Pancreas (tissue), 10 donors: ENCODE measurements at regions not wholly inside any gene's neighbourhood (a gene's known extent, or its start where the extent isn't known, plus 50 kb on each side); places are given as distances from the start of the nearest gene placed in this dataset.

Source experiments
- ATAC-seq, 4 donors: fragments of 200-7000 bp; cut with Tn5 transposase; one replicate each; pipeline versions ENCODE4 v1.8.0 to v1.9.1; 2020; ENCODE audit warnings: mild to moderate bottlenecking in 4 of 4, moderate library complexity in 4 of 4
- DNase-seq, 6 donors: peaks; one replicate each; pipeline ENCODE4 v3.0.0-alpha.2; 2020
- FAIRE-seq: peaks from 2 replicates; lab custom pipeline; 2012; peaks lifted over from hg19 to GRCh38; lab: Jason Lieb, UNC
- H3K27ac ChIP-seq, 4 donors: fragments of 200-600 bp; sonication (generic); 1 replicate in 3 of 4; 2 replicates in 1 of 4; pipeline versions ENCODE4 v1.5.0 to v1.8.0; 2020
- H3K27me3 ChIP-seq, 4 donors: fragments of 200-600 bp; one replicate each; pipeline ENCODE4 v1.8.0; 2021
- H3K36me3 ChIP-seq, 3 donors: fragments of 200-600 bp; sonication (generic) in 1 of 3; one replicate each; pipeline versions ENCODE4 v1.5.0 to v1.8.0; 2020 to 2021
- H3K4me1 ChIP-seq, 3 donors: fragments of 200-600 bp; one replicate each; pipeline ENCODE4 v1.8.0; 2021
- H3K4me3 ChIP-seq, 4 donors: fragments of 200-600 bp; sonication (generic) in 2 of 4; one replicate each; pipeline versions ENCODE4 v1.5.0 to v1.8.0; 2020 to 2021
- H3K9me3 ChIP-seq, 4 donors: fragments of 200-600 bp; one replicate each; pipeline ENCODE4 v1.8.0; 2021
- CTCF ChIP-seq, 4 donors: fragments of 200-600 bp; sonication (generic) in 3 of 4; IDR thresholded peaks; one replicate each; pipeline versions ENCODE4 v1.5.0 to v1.8.0; 2021; ENCODE audit warnings: antibody characterized with exemption in 4 of 4
- WGBS, 2 donors: extraction: QIAGEN DNeasy Blood & Tissue Kit; methylation state at CpG; one replicate each; pipeline ENCODE4 v1.1.7; 2013; 5-methylcytosine and 5-hydroxymethylcytosine counted together
- intact Hi-C, 3 donors: fragments of 100-400 bp; cut with DNase I; formaldehyde crosslinking; loops; one replicate each; pipeline versions ENCODE4 v1.11.1 to v1.14.2; 2022
- donor health status: healthy with polysubstance abuse.
- donor health status: DM: no; HTN: no; CAD: no; lungs with moderate emphysema.
- donor health status: DM: no; HTN: no; CAD: no.
- donor health status: control.
- donor health status: control.
- donor health status: Bipolar disorder and iron deficiency.
- donor health status: DM: yes; HTN: yes; CAD: no.
- donor health status: DM: no; HTN: no; CAD: no.
- donor health status: DM: no; HTN: no; CAD: no.
- donor health status: DM: yes; HTN: yes; CAD: no.

- H3K4me3 ChIP-seq = no peak overlapping the region
- no peak overlapping the region for H3K27ac ChIP-seq
- no peaks in the 10 kb centered on the region for H3K4me1 ChIP-seq
- WGBS, 2 donors = 80 to 88% methylated on average over 4 of the region's 4 CpGs
- DNase-seq (no peak), FAIRE-seq (no peak), ATAC-seq (no peak)
- TF ChIP-seq CTCF (IDR thresholded peaks at IDR 0.05) = no peak
- H3K27me3 ChIP-seq = no peaks in the 10 kb centered on the region
- H3K36me3 ChIP-seq = no peaks in the 10 kb centered on the region
- intact Hi-C loops = no loop called here
- H3K9me3 ChIP-seq = no peaks in the 10 kb centered on the region
Observed at GRCh38 chr9:108496846-108497245, 358.9 kb downstream of the ACTL7B start.

- Histone ChIP-seq H3K27ac (no peak overlapping the region), H3K4me1 (no peaks in the 10 kb centered on the region)
Observed at GRCh38 chr9:108489567-108489966, 366.2 kb downstream of the ACTL7B start.

GRCh38 chr9:108486831-108487230 lies 369.0 kb downstream of the ACTL7B start:
- no peaks in the 10 kb centered on the region for H3K9me3 ChIP-seq
- no peak overlapping the region for H3K4me3 ChIP-seq
- intact Hi-C loops = no loop called here
- no peaks in the 10 kb centered on the region for H3K4me1 ChIP-seq
- WGBS, 2 donors = 49 to 69% methylated on average over 2 of the region's 2 CpGs
- ATAC-seq (no peak), FAIRE-seq (no peak), DNase-seq (no peak)
- no peaks in the 10 kb centered on the region for H3K36me3 ChIP-seq
- no peaks in the 10 kb centered on the region for H3K27me3 ChIP-seq
- H3K27ac ChIP-seq = no peak overlapping the region
- TF ChIP-seq CTCF (IDR thresholded peaks at IDR 0.05) = no peak

More at GRCh38 chr9:108489567-108489966, 366.2 kb downstream of the ACTL7B start:
- no peak for FAIRE-seq
- no peaks in the 10 kb centered on the region for H3K9me3 ChIP-seq
- ATAC-seq = no peak
- intact Hi-C loops = no loop called here
- H3K4me3 ChIP-seq = no peak overlapping the region
- no peaks in the 10 kb centered on the region for H3K27me3 ChIP-seq
- DNase-seq = no peak
- WGBS, 2 donors = 97% methylated on average over 1 of the region's 1 CpG
- TF ChIP-seq CTCF (IDR thresholded peaks at IDR 0.05) = no peak
- H3K36me3 ChIP-seq = no peaks in the 10 kb centered on the region

GRCh38 chr9:108484468-108484867 lies 371.3 kb downstream of the ACTL7B start:
- 84 to 94% methylated on average over 1 of the region's 1 CpG for WGBS, 2 donors
- intact Hi-C loops = no loop called here
- DNase-seq (no peak), ATAC-seq (no peak), FAIRE-seq (no peak)
- Histone ChIP-seq H3K36me3 (no peaks in the 10 kb centered on the region), H3K27ac (no peak overlapping the region), H3K27me3 (no peaks in the 10 kb centered on the region), H3K9me3 (no peaks in the 10 kb centered on the region), H3K4me3 (no peak overlapping the region), H3K4me1 (no peaks in the 10 kb centered on the region)
- TF ChIP-seq CTCF (IDR thresholded peaks at IDR 0.05) = no peak

- H3K4me3 ChIP-seq = no peak overlapping the region
- H3K9me3 ChIP-seq = no peaks in the 10 kb centered on the region
- H3K27me3 ChIP-seq = no peaks in the 10 kb centered on the region
- TF ChIP-seq CTCF (IDR thresholded peaks at IDR 0.05) = no peak
- 77 to 85% methylated on average over 2 of the region's 2 CpGs for WGBS, 2 donors
- ATAC-seq (no peak), FAIRE-seq (no peak), DNase-seq (no peak)
- H3K36me3 ChIP-seq = no peaks in the 10 kb centered on the region
- H3K27ac ChIP-seq = no peak overlapping the region
- intact Hi-C loops = no loop called here
- H3K4me1 ChIP-seq = no peaks in the 10 kb centered on the region
Observed at GRCh38 chr9:108483676-108484075, 372.1 kb downstream of the ACTL7B start.
